H54 (cell line): ENCODE measurements at regions not wholly inside any gene's neighbourhood (a gene's known extent, or its start where the extent isn't known, plus 50 kb on each side); places are given as distances from the start of the nearest gene placed in this dataset.

ENCODE experiments used
- DNase-seq: peaks from one replicate; pipeline ENCODE4 v3.0.0; 2011; ENCODE audit warnings: low spot score, mixed read lengths; ENCODE audit not compliant: insufficient read length
- FAIRE-seq: peaks from 3 replicates; lab custom pipeline; 2011; peaks lifted over from hg19 to GRCh38; lab: Jason Lieb, UNC
- POLR2A ChIP-seq: IDR thresholded peaks from 2 replicates; pipeline ENCODE4 v1.6.1; 2011; ENCODE audit warnings: low read depth, mild to moderate bottlenecking, low read length

DNA sequence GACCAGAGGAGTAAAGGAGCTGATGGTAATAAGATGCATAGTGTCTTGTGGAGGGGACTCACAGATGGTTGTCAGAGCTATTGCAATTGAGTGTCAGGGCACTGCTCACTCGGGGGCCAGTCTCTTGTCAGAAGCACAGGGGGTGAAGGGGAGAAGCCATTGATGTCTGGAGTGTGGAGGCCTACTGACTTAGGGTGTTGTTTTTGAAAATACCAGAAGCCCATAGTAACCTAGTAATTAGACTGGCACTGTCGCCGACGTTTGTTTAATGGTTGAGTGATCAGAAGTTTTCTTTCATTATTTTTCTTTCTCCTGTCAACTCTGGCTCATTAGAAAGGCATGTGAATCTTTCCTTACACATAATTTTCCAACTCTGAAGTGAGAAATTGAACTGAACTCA is 151.6 kb upstream of the TENM4 start:
- no peak for FAIRE-seq
- no peak for DNase-seq
- no peak for TF ChIP-seq POLR2A

DNA sequence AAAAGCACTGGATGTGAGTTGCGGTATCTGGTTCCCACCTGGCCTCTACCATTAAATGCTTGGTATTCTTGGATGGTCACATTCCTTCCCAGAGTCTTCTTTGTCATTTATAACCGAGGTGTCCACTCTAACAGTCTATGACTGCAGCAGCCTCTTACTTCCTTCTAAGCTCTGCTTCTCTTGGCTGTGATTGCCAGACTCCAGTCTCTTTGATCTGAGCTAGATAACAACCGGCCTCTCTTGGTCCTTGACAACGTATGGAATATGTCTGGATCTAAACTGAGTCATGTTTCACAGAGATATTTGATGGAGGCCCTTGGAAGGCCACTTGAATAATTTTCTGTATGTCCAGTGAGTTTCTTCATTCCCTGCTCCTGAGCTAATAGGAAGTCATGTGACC is 141.6 kb upstream of the TENM4 start:
- DNase-seq (no peak), FAIRE-seq (no peak)
- TF ChIP-seq POLR2A, result no peak

DNA sequence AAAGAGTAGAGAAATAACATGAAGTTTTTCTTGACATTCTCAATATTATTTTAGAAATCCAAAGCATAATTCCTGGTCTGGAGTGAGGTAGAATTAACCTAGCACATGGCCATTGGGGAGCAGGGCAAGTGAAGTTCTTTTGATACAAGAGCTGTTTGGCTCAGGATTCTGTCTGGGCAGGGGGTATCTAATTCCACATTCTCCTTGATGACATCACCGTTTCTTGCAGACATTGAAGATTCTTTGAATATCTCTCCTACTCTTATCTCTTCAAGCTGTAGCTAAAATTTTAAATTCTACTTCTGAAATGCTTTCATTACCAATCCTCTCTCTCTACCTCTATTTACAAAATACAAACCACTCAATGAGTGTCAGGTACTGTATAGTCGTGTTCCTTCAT is 138.2 kb upstream of the TENM4 start:
- no peak for TF ChIP-seq POLR2A
- FAIRE-seq (no peak), DNase-seq (no peak)

DNA sequence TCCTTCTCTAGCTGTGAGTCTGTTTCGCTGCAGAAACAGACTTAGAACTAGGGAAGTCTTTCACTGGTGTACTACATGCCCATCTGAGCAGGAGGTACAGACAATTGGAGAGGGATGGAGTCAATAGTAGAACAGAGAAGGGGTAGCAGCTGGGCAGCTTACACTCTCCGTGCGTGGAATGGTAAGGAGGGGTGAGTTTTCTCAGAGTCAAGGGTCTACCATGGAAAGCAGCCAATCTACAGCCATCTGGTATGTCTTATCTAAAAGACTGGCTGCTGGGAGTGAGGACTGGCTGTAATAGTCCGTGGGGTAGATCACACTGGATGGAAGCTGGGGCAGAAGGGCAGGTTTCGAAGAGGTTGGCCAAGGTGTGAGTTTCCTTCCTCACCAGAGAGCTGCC is 137.3 kb upstream of the TENM4 start:
- FAIRE-seq, result no peak
- no peak for DNase-seq
- no peak for TF ChIP-seq POLR2A

DNA sequence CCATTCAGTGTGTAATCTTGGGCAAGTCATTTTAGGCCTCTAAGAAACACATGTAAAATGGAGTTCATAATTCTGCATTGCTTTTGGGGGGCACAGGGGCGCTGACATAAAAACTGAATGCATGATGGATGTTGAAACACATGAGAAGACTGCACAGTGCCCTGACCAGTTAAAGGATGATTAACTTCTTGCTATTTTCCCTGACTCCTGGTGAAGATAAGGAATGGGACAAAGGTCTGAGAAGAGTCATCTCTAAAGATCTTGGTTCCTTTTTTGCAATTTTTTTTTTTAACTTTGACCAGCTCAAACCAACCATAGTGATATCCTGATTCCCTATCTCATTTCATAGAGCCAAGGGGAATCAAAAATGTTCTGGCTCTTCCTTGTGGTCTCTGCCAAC is 134.9 kb upstream of the TENM4 start:
- no peak for FAIRE-seq
- no peak for DNase-seq

DNA sequence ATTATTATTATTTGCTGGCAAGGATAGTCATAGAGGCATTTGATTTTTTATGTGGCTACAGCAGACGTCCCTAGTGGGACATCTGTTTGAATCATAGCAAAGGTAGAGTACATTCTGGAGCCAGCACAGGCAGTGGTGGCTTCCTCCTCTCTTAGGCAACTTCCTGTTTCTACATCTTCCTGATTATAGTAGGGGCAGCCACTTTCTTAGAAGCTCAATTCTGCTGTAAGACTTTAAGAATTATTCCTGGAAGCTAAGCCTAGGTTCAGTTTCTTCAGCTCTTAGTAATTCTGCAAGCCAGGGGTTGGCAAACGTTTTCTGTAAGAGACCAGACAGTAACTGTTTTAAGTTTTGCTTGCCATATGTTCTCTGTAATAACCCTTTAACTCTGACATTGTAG is 129.3 kb upstream of the TENM4 start:
- no peak for TF ChIP-seq POLR2A
- FAIRE-seq (no peak), DNase-seq (no peak)

More for the DNA sequence above, 134.9 kb upstream of the TENM4 start:
- TF ChIP-seq POLR2A, result no peak

DNA sequence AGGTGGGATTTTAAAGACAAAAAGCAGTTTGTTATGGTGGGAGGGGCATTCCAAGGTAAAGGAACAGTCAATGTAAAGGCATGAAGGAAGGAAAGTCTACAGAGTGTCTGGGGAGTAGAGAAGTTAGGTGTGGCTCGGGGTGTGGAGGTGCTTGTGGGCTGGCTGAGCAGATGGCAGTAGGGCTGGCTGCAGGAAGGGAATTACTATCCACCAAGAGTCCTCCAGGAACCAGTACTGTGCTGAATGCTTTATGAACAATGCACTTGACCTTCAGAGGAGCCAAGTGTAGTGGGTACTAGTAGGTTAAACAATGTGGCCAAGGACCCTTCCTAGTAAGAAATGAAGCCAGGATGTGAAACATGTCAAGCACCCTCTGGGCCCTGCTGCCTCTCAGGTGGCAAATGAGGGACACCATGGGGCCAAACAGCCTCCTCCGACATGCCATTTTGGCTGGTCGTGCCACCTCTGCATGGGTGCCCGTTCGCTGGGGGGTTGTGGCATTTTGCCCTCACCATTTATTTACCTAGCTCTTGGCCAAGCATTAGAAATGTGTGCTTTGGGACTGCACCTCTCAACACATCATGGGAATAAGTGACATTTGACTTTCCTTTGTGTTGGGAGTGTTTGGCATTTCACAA is 123.6 kb upstream of the TENM4 start:
- no peak for DNase-seq
- TF ChIP-seq POLR2A, result no peak
- FAIRE-seq, result no peak

DNA sequence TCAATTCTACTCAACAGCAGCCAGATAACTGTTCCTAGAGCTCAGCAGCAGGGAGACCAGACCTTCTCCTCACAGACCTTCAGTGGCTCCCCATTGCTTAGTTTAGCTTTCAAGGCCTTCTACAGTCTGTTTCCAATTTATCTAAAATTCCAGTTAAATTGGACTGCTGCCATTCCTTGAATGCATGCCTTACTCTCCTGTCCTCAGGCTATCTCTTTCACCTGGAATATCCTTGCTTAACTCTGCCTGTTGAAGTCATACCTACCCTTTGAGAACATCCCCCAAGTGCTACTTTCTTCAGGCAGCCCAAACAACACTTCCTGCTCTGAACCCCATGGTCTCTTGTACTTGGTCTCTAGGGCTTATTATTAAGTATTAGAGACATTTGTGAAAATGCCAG is 120.7 kb upstream of the TENM4 start:
- no peak for DNase-seq
- FAIRE-seq, result no peak
- no peak for TF ChIP-seq POLR2A

DNA sequence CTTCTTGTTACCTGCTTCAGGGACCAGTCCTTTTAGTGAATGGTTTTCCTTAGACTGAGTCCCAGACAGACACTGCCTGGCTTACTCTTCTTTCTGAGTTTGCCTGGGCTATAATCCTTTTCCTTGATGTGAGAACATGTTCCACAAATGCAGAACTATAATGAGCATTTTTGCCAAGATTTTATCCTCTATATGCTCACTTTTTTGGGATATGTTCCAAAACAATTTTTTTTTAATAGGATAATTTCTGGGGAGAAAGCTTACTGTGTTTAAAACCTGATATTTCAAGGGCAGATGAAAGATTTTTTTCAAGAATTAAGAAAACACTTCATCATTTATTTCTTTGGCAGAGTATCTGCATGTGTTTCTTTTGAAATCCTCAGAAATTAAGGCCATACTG is 110.0 kb upstream of the TENM4 start:
- FAIRE-seq (no peak), DNase-seq (no peak)
- TF ChIP-seq POLR2A, result no peak

DNA sequence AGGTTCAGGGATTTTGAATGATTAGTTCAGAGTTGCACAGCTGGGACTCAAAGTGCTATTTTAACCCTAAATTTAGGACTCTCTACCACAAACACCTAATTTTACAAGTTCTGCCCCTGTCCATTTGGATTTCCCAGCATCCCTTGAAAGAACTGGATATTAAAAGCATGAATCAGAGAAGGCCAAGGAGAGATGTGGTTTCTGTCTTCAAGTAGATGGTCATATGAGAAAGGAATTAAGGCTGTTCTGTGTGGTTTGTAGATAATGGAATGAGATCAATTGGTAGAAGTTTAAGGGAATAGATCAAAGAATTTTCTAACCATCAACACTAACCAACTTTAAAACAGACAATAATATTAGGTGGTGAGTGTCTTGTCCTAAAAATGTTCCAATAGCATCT is 106.4 kb upstream of the TENM4 start:
- TF ChIP-seq POLR2A, result no peak
- DNase-seq (no peak), FAIRE-seq (no peak)

DNA sequence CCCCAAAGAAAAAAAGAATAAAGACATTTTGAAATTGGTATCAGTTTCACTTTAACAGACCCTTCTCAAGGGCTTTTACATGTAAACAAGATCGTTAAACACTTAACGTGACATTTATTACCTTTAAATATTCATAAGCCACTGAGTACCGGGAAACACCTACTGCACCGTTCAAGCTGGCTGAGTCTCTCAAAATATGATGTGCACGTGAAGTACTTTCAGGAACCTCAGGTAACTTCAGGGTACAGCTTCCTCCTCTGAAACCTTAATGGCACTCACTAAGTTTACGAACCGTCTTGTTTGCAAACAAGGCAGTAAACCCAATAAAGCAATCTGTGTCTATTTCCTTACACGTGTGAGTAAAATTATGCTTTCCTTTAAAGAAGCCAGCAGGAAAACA is 105.5 kb upstream of the TENM4 start:
- TF ChIP-seq POLR2A, result no peak
- DNase-seq (no peak), FAIRE-seq (no peak)

DNA sequence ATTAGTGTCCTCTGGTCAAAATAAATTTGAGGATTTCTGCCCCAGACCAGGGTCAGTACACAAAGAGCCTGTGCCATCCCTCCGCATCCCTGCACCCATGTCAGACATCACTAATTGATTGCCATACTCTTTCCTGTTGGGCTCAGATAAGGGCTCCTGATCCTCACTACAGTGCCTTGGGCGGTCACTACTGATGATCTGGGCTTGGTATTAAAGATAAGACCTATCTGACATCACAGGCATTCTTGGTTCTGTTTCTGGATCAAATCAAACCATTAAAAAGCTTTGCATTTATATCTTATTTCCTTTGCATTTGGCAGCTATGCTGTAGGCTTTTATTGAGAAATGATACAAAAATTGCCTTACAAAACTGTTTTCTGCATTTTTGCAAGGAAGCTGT is 103.5 kb upstream of the TENM4 start:
- DNase-seq (no peak), FAIRE-seq (no peak)
- TF ChIP-seq POLR2A, result no peak

DNA sequence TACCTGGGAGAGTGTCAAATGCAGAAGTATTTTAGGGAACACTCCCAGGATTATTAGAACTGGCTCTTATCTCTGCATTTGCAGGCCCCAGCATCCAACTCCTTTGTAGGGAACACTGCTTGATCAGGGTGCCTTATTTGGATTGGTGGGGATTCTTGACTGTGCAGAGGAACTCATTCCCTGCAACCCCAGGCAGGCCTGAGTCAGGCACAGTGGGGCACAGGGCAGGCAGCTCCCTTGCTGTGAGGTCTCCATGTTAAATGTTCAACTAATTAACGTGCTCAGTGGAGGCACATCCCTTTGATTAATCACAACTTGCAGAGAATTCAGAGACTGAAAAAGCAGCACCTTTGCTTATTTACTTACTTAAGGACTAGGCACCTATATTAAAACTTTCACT is 102.3 kb upstream of the TENM4 start:
- no peak for FAIRE-seq

DNA sequence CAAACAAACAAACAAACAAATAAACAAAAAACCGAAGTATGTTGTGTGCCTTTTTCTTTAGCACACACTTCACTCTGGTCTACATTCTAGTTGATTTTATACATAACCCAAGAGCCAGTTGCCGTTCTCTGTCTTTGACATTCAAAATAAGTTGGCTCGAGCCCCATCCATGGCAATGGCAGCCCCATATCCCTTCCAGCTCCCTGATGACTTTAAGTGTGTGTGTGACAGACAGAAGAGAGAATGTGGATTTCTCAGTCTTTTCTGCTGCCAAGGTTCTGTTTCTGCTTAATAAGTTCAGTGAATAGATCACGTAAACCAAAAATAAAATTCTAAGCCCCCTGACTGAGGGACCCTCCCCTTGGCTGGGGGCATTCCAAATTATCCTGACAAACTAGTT is 100.6 kb upstream of the TENM4 start:
- TF ChIP-seq POLR2A, result no peak
- DNase-seq (no peak), FAIRE-seq (no peak)

More for the DNA sequence above, 102.3 kb upstream of the TENM4 start:
- no peak for DNase-seq
- no peak for TF ChIP-seq POLR2A

DNA sequence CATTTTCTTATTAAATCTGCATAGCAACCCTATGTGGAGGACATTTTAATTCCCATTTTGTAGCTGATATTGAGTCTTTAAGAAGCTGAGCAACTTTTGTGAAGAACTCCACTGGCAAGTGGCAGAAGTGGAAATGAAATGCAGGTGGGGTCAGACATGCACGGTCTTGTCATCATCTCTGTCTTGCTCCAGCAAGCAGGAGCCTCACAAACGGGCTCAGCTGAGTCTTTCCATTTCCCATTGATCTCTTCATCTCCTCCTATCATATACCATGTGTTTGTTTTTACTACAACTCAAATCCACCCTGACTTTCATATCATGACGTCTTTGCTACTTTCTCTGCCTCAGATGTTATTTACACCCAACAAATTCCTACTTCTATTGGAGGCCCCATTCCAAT is 97.9 kb upstream of the TENM4 start:
- no peak for FAIRE-seq
- no peak for TF ChIP-seq POLR2A
- no peak for DNase-seq

DNA sequence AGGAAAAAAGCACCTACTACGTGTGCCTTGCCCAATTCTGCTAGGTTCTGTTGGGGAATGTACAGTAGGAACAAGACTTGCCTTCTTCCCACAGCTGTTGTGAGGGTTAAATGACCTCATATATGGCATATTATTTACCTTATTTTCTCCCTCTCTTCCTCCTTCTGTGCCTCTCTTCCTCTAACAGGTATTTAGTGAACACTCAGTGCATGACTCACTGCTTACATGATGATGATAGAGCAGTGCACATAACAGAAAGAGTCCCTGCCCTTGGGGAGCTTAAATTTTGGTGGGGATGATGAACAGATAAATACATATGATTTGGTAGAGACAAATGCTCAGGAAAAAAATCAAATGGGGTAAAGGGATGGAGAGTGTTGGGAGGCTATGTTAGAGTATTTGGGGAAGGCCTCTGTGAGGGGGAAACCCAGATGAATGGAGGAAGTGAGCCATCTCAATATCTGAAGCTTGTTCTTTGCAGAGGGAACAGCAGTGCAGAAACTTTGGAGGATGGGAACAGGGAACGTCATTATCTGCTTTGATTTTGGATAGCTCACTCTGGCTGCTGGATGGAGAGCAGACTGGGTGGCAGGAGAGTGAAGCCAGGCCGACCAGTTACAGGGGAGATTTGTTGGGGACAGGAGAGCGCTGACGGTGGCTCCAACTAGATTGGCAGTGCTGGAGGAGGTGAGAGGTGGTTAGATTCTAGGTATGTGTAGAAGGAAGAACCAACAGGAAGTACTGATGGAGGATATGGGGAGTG is 95.5 kb upstream of the TENM4 start:
- DNase-seq (no peak), FAIRE-seq (no peak)
- no peak for TF ChIP-seq POLR2A
